Pancreas (tissue), 10 donors: ENCODE measurements at regions not wholly inside any gene's neighbourhood (a gene's known extent, or its start where the extent isn't known, plus 50 kb on each side); places are given as distances from the start of the nearest gene placed in this dataset.

Source experiments
- ATAC-seq, 4 donors: fragments of 200-7000 bp; cut with Tn5 transposase; one replicate each; pipeline versions ENCODE4 v1.8.0 to v1.9.1; 2020; ENCODE audit warnings: mild to moderate bottlenecking in 4 of 4, moderate library complexity in 4 of 4
- DNase-seq, 6 donors: peaks; one replicate each; pipeline ENCODE4 v3.0.0-alpha.2; 2020
- FAIRE-seq: peaks from 2 replicates; lab custom pipeline; 2012; peaks lifted over from hg19 to GRCh38; lab: Jason Lieb, UNC
- H3K27ac ChIP-seq, 4 donors: fragments of 200-600 bp; sonication (generic); 1 replicate in 3 of 4; 2 replicates in 1 of 4; pipeline versions ENCODE4 v1.5.0 to v1.8.0; 2020
- H3K27me3 ChIP-seq, 4 donors: fragments of 200-600 bp; one replicate each; pipeline ENCODE4 v1.8.0; 2021
- H3K36me3 ChIP-seq, 3 donors: fragments of 200-600 bp; sonication (generic) in 1 of 3; one replicate each; pipeline versions ENCODE4 v1.5.0 to v1.8.0; 2020 to 2021
- H3K4me1 ChIP-seq, 3 donors: fragments of 200-600 bp; one replicate each; pipeline ENCODE4 v1.8.0; 2021
- H3K4me3 ChIP-seq, 4 donors: fragments of 200-600 bp; sonication (generic) in 2 of 4; one replicate each; pipeline versions ENCODE4 v1.5.0 to v1.8.0; 2020 to 2021
- H3K9me3 ChIP-seq, 4 donors: fragments of 200-600 bp; one replicate each; pipeline ENCODE4 v1.8.0; 2021
- CTCF ChIP-seq, 4 donors: fragments of 200-600 bp; sonication (generic) in 3 of 4; IDR thresholded peaks; one replicate each; pipeline versions ENCODE4 v1.5.0 to v1.8.0; 2021; ENCODE audit warnings: antibody characterized with exemption in 4 of 4
- WGBS, 2 donors: extraction: QIAGEN DNeasy Blood & Tissue Kit; methylation state at CpG; one replicate each; pipeline ENCODE4 v1.1.7; 2013; 5-methylcytosine and 5-hydroxymethylcytosine counted together
- intact Hi-C, 3 donors: fragments of 100-400 bp; cut with DNase I; formaldehyde crosslinking; loops; one replicate each; pipeline versions ENCODE4 v1.11.1 to v1.14.2; 2022
- donor health status: healthy with polysubstance abuse.
- donor health status: DM: no; HTN: no; CAD: no; lungs with moderate emphysema.
- donor health status: DM: no; HTN: no; CAD: no.
- donor health status: control.
- donor health status: control.
- donor health status: Bipolar disorder and iron deficiency.
- donor health status: DM: yes; HTN: yes; CAD: no.
- donor health status: DM: no; HTN: no; CAD: no.
- donor health status: DM: no; HTN: no; CAD: no.
- donor health status: DM: yes; HTN: yes; CAD: no.

- Histone ChIP-seq H3K9me3 (no peaks in the 10 kb centered on the region), H3K4me3 (no peak overlapping the region), H3K27me3 (no peaks in the 10 kb centered on the region), H3K36me3 (no peaks in the 10 kb centered on the region), H3K27ac (no peak overlapping the region), H3K4me1 (no peaks in the 10 kb centered on the region)
- intact Hi-C loops, result no loop called here
- DNase-seq (no peak), FAIRE-seq (no peak), ATAC-seq (no peak)
- TF ChIP-seq CTCF (IDR thresholded peaks at IDR 0.05), result no peak
- WGBS, 2 donors, result 43 to 50% methylated on average over 1 of the region's 1 CpG
Observed at GRCh38 chr2:156077041-156077742, 255.3 kb downstream of the NR4A2 start.

GRCh38 chr2:156065912-156066311 lies 266.6 kb downstream of the NR4A2 start:
- H3K4me1 ChIP-seq, result peaks cover 0 to 2% (median 0%) of the 10 kb centered on the region in 3 donors
- intact Hi-C loops, result no loop called here
- no peaks in the 10 kb centered on the region for H3K36me3 ChIP-seq
- DNase-seq, result peak in 1 of 6 donors; percentile 9
- no peak overlapping the region for H3K27ac ChIP-seq
- TF ChIP-seq CTCF (IDR thresholded peaks at IDR 0.05), result peak in 1 of 4 donors; percentile 17
- H3K4me3 ChIP-seq, result no peak overlapping the region
- FAIRE-seq, result no peak
- 50 to 65% methylated on average over 4 of the region's 4 CpGs for WGBS, 2 donors
- no peaks in the 10 kb centered on the region for H3K9me3 ChIP-seq
- ATAC-seq, result peak in 2 of 4 donors; percentile 34 to 44
- no peaks in the 10 kb centered on the region for H3K27me3 ChIP-seq

GRCh38 chr2:156064540-156064939 lies 268.0 kb downstream of the NR4A2 start:
- 43 to 46% methylated on average over 1 of the region's 1 CpG for WGBS, 2 donors
- H3K27ac ChIP-seq, result no peak overlapping the region
- intact Hi-C loops, result no loop called here
- peaks cover 0 to 2% (median 0%) of the 10 kb centered on the region in 3 donors for H3K4me1 ChIP-seq
- H3K36me3 ChIP-seq, result no peaks in the 10 kb centered on the region
- no peaks in the 10 kb centered on the region for H3K27me3 ChIP-seq
- TF ChIP-seq CTCF (IDR thresholded peaks at IDR 0.05), result no peak
- no peaks in the 10 kb centered on the region for H3K9me3 ChIP-seq
- no peak for FAIRE-seq
- ATAC-seq, result no peak
- no peak overlapping the region for H3K4me3 ChIP-seq
- DNase-seq, result no peak

GRCh38 chr2:156057647-156058046 lies 274.9 kb downstream of the NR4A2 start:
- DNase-seq, result no peak
- no peaks in the 10 kb centered on the region for H3K27me3 ChIP-seq
- TF ChIP-seq CTCF (IDR thresholded peaks at IDR 0.05), result no peak
- intact Hi-C loops, result no loop called here
- no peaks in the 10 kb centered on the region for H3K36me3 ChIP-seq
- WGBS, 2 donors, result 94 to 100% methylated on average over 1 of the region's 1 CpG
- ATAC-seq, result no peak
- H3K27ac ChIP-seq, result no peak overlapping the region
- no peak overlapping the region for H3K4me3 ChIP-seq
- H3K9me3 ChIP-seq, result no peaks in the 10 kb centered on the region
- no peaks in the 10 kb centered on the region for H3K4me1 ChIP-seq
- no peak for FAIRE-seq

GRCh38 chr2:156054983-156055382 lies 277.5 kb downstream of the NR4A2 start:
- WGBS, 2 donors, result 60 to 75% methylated on average over 2 of the region's 2 CpGs
- ATAC-seq, result no peak
- no peaks in the 10 kb centered on the region for H3K4me1 ChIP-seq
- no peak for DNase-seq
- TF ChIP-seq CTCF (IDR thresholded peaks at IDR 0.05), result no peak
- H3K4me3 ChIP-seq, result no peak overlapping the region
- H3K27me3 ChIP-seq, result no peaks in the 10 kb centered on the region
- FAIRE-seq, result no peak
- H3K9me3 ChIP-seq, result no peaks in the 10 kb centered on the region
- no peaks in the 10 kb centered on the region for H3K36me3 ChIP-seq
- intact Hi-C loops, result no loop called here
- H3K27ac ChIP-seq, result no peak overlapping the region
